Activated CD8-positive, alpha-beta memory T cell treated with anti-CD3 and anti-CD28 coated beads for 36 hours (primary cell): ENCODE measurements at regions not wholly inside any gene's neighbourhood (a gene's known extent, or its start where the extent isn't known, plus 50 kb on each side); places are given as distances from the start of the nearest gene placed in this dataset.

ENCODE experiments used
- CTCF ChIA-PET: fragments of 350-600 bp; sonication (Branson Sonifier 250); formaldehyde crosslinking; loops from one replicate; lab custom pipeline; 2021; ENCODE audit warnings: antibody characterized with exemption; lab: Charles Lee
- POLR2A ChIA-PET: fragments of 350-600 bp; sonication (Branson Sonifier 250); formaldehyde crosslinking; loops from one replicate; lab custom pipeline; 2021; ENCODE audit warnings: antibody characterized with exemption; lab: Charles Lee

GRCh38 chr4:115361781-115362180, 248.4 kb upstream of the NDST4 start:
- POLR2A ChIA-PET: no interaction called here

GRCh38 chr4:115360431-115360830, 247.0 kb upstream of the NDST4 start:
- CTCF ChIA-PET: no interaction called here
- POLR2A ChIA-PET: no interaction called here

More at GRCh38 chr4:115361781-115362180, 248.4 kb upstream of the NDST4 start:
- CTCF ChIA-PET: no interaction called here

DNA sequence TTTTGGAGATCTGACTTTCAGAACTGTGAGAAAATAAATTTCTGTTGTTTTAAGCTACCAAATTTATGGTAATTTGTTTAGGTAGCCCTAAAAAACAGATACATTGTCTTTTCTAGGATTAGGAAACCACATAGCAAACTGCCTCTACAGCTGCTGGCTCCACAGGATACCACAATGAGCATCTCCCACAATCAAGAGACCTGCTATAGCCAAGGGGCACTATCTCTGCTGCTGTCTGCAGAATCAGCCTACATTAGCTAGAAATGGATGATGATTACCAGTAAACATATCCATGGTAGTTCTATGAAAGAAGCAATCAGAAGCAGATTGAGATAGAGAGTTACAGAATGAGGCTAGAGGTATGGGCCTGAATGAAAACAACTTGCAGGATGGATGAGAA, 244.4 kb upstream of the NDST4 start:
- CTCF ChIA-PET: no interaction called here
- POLR2A ChIA-PET: no interaction called here

GRCh38 chr4:115356176-115356575, 242.8 kb upstream of the NDST4 start:
- POLR2A ChIA-PET: no interaction called here
- CTCF ChIA-PET: no interaction called here

- POLR2A ChIA-PET: no interaction called here
- CTCF ChIA-PET: no interaction called here
Observed at GRCh38 chr4:115355329-115355728, 241.9 kb upstream of the NDST4 start.

- ChIA-PET POLR2A (no interaction called here), CTCF (no interaction called here)
Observed at GRCh38 chr4:115353370-115353769, 239.9 kb upstream of the NDST4 start.

DNA sequence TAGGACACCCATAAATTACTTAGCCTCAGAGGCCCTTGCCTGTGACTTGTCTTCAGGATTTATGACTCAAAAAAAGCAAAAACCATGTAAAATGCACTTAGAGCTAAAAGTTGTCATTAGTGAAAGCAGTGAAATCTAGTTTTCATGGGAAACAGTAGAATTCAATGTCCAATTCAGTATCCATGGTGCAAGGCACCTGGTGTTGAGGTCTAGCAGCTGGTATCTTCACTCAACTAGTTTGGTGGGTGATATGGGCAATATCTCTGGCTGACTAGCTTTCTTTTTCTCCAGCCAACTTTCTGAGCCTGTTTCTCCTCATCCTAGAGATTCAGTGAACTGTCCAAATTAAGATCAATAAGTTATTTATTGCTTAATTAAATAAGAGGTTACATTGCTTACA, 229.8 kb upstream of the NDST4 start:
- CTCF ChIA-PET: no interaction called here
- POLR2A ChIA-PET: no interaction called here

DNA sequence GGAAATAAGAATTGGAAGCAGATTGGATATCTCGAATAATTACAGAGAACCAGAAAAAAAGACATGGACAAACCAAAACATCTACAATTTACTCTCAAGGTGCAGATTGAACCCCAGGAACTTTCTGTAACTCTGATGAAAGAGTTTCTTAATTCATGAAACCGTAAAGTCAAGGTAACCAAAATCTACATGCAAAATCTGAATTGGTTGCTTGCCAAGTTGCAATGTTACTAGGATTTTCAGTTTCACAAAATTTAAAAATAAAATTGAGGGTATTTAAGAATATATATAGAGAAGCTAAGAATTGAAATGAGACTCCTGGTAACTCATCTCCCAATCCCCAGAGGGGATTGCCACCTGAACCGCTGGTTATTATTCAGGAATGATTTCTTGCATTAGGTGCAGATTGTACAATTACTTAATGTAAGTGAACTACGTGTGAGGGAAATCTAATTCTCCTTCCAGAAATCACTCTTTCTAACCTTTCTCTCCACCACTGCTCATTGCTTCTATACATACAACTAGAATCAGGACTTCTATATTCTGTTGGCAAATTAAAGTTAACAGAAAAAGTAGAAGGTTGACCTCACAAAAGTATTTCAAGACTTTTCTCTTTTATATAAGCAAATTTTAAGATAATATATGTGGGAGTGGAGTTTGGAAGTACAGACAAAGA, 221.5 kb upstream of the NDST4 start:
- POLR2A ChIA-PET: no interaction called here

GRCh38 chr4:115332078-115332477, 218.7 kb upstream of the NDST4 start:
- ChIA-PET CTCF (no interaction called here), POLR2A (no interaction called here)

More for the DNA sequence above, 221.5 kb upstream of the NDST4 start:
- CTCF ChIA-PET: no interaction called here

GRCh38 chr4:115331241-115331640, 217.8 kb upstream of the NDST4 start:
- ChIA-PET CTCF (no interaction called here), POLR2A (no interaction called here)

DNA sequence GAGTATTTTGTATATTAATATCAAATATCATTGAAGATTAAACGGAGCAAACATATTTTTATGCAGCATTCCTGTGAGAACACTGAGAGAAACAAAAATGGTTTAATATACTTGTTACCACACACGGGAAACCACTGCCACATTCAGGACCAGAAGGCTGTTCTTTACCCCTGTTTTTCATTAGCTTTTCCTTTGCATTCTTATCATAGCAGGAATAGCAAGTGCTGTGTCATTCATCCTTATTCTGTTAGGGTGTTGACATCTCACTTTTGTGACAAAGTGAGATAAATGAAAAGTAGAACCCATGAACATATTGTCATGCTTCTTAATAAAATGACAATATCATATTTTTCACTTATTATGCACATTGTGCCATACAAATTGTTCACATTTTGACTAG, 212.4 kb upstream of the NDST4 start:
- POLR2A ChIA-PET: no interaction called here
- CTCF ChIA-PET: no interaction called here

GRCh38 chr4:115323106-115323707, 209.8 kb upstream of the NDST4 start:
- CTCF ChIA-PET: no interaction called here
- POLR2A ChIA-PET: no interaction called here

DNA sequence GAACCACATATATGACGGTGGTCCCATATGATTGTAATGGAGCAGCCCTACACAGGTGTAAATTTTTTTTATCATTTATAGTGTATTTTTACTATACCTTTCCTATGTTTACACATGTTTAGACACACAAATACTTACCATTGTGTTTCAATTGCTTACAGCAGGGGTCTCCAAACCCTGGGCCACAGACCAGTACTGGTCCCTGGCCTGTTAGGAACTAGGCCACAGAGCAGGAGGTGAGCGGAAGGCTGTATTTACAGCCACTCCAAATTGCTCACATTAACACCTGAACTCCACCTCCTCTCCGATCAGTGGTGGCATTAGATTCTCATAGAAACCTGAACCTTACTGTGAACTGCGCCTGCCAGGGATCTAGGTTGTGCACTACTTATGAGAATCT, 201.8 kb upstream of the NDST4 start:
- CTCF ChIA-PET: no interaction called here

GRCh38 chr4:115310641-115311040, 197.2 kb upstream of the NDST4 start:
- ChIA-PET POLR2A (no interaction called here), CTCF (no interaction called here)

More for the DNA sequence above, 201.8 kb upstream of the NDST4 start:
- POLR2A ChIA-PET: no interaction called here

- POLR2A ChIA-PET: no interaction called here
- CTCF ChIA-PET: no interaction called here
Observed at GRCh38 chr4:115294717-115295116, 181.3 kb upstream of the NDST4 start.

DNA sequence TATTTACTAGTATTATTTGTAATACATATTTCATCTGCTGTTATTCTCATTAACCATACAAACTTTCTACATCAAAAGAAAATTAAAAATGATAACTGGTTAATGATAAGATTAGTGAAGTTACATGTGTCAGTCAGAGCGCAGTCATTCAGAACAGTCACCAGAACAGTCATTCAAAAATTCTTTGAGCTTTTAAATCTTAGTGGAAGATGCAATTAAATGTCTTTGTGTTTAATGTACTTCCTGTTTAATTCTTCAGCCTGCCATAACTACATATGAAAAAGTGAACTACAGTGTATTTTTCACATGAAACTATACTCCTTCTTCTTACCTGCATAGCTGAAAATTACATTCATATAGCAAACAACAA, 179.7 kb upstream of the NDST4 start:
- ChIA-PET CTCF (interaction anchor here (0.6 kb wide), 1 partner anchor 175 kb away, joined by 3 read pairs; no protein-coding TSS in a partner anchor), POLR2A (no interaction called here)

- ChIA-PET CTCF (no interaction called here), POLR2A (no interaction called here)
Observed at GRCh38 chr4:115292320-115293092, 179.1 kb upstream of the NDST4 start.

DNA sequence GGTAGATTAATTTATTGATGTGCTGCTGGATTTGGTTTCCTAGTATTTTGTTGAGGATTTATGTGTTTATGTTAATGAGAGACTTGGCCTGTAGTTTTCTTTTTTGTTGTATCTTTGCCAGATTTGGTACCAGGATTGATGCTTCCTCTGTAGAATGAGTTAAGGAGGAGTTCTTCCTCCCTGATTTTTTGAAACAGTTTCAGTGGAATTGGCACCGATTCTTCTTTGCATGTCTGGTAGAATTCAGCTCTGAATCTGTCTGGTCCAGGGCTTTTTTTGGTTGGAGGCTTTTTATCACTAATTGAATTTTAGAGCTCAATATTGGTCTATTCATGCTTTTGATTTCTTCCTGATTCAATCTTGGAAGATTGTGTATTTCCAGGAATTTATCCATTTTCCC, 174.0 kb upstream of the NDST4 start:
- ChIA-PET POLR2A (no interaction called here), CTCF (no interaction called here)

DNA sequence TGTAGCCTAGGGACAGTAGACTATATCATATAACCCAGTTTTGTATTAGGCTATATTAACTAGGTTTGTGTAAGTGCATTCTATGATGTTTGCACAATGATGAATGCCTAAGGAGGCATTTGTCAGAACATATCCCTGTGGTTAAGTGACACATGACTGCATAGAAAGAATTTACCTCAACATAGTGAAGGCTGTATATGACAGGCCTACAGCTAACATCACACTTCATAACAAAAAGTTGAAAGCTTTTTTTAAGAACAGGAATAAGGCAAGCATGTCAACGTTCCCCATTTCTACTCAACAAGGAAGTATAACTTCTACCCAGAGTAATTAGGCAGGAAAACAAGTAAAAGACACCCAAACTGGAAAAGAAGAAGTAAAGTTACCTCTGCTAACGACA, 165.9 kb upstream of the NDST4 start:
- ChIA-PET POLR2A (no interaction called here), CTCF (no interaction called here)

DNA sequence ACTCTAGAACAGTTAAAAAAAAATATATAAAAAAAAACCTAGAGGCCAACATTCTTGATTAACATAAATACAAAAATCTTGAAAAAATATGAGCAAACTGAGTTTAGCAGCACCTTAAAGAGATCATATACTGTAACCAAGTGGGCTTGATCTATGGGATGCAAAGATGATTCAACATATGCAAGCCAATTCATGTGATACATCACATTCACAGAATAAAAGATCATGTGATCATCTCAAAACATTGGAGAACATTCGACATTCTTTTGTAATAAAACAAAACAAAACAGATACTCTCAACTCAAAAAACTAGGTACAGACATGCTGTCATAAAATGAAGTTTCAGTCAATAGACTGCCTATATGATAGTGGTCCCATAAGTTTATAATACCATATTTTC, 165.4 kb upstream of the NDST4 start:
- ChIA-PET CTCF (no interaction called here), POLR2A (no interaction called here)

GRCh38 chr4:115275615-115276014, 162.2 kb upstream of the NDST4 start:
- ChIA-PET POLR2A (no interaction called here), CTCF (no interaction called here)
